Muscle layer of duodenum (tissue), 2 donors: ENCODE measurements at regions not wholly inside any gene's neighbourhood (a gene's known extent, or its start where the extent isn't known, plus 50 kb on each side); places are given as distances from the start of the nearest gene placed in this dataset.
A peak's percentile ranks its signal among the peaks of the same experiment; 100 is the strongest.

Experiments used
- H3K27ac ChIP-seq: one replicate; pipeline ENCODE4 v1.7.0; 2013; ENCODE audit warnings: mild to moderate bottlenecking, low read length
- H3K27me3 ChIP-seq: one replicate; pipeline ENCODE4 v1.7.0; 2013; ENCODE audit warnings: low read depth, mild to moderate bottlenecking, control low read depth, low read length
- H3K36me3 ChIP-seq, 2 donors: one replicate each; pipeline ENCODE4 v1.7.0; 2013; ENCODE audit warnings: low read length in 2 of 2, control low read depth in 1 of 2, mild to moderate bottlenecking in 1 of 2; ENCODE audit not compliant: insufficient read depth in 2 of 2, control insufficient read depth in 1 of 2
- H3K4me1 ChIP-seq, 2 donors: one replicate each; pipeline ENCODE4 v1.7.0; 2013; ENCODE audit warnings: low read length in 2 of 2, mild to moderate bottlenecking in 2 of 2, control low read depth in 1 of 2, moderate library complexity in 1 of 2; ENCODE audit not compliant: insufficient read depth in 2 of 2, control insufficient read depth in 1 of 2
- H3K4me3 ChIP-seq, 2 donors: one replicate each; pipeline ENCODE4 v1.7.0; 2013; ENCODE audit warnings: low read length in 2 of 2, low read depth in 1 of 2, mild to moderate bottlenecking in 1 of 2
- H3K9me3 ChIP-seq, 2 donors: one replicate each; pipeline ENCODE4 v1.7.0; 2013; ENCODE audit warnings: low read length in 2 of 2, control low read depth in 1 of 2, mild to moderate bottlenecking in 1 of 2; ENCODE audit not compliant: control insufficient read depth in 1 of 2
- donor health status: healthy.

DNA sequence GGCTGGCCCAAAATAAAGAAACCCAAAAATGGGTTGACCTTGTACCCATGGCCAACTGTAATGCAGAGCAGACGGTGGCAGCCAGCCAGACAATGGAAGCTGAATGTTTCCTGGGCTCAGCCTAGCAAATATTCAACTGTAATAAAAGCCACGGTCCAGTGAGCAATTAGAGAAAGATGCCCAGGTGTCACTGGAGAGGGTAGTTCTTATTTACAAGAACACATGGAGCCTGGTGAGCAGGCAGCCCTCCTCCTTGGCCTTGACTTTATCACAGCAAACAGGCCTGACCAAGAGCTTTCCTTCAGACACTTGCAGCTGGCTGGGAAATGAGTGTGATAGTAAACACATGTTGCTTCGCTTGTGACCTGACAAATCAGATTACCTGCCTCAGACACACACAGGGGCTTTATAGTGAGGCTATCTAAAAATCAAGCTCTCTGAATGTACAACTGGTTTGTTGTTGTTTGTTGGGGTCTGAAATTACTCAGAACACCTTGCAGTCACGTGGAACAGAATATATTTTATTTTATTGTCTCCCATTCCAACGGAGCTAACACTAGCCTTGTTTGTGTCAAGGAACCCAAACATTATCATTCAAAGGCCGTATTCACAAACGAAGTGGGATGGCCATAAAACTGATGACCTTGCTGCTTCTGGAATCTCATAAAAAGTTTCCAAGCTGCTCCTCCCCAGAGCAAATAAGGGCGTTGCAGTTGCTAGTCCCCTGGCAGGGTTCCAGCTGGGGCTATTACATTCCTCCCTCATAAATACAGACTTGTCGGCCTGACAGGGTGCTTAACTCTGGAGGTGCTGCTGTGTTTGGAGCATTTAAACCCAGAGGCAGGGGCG is 161.1 kb downstream of the BBOX1 start:
- Histone ChIP-seq H3K27ac (peak overlapping the region; percentile 68), H3K4me1 (peaks cover 10 to 16% of the 10 kb centered on the region in 2 donors), H3K4me3 (no peak overlapping the region)

DNA sequence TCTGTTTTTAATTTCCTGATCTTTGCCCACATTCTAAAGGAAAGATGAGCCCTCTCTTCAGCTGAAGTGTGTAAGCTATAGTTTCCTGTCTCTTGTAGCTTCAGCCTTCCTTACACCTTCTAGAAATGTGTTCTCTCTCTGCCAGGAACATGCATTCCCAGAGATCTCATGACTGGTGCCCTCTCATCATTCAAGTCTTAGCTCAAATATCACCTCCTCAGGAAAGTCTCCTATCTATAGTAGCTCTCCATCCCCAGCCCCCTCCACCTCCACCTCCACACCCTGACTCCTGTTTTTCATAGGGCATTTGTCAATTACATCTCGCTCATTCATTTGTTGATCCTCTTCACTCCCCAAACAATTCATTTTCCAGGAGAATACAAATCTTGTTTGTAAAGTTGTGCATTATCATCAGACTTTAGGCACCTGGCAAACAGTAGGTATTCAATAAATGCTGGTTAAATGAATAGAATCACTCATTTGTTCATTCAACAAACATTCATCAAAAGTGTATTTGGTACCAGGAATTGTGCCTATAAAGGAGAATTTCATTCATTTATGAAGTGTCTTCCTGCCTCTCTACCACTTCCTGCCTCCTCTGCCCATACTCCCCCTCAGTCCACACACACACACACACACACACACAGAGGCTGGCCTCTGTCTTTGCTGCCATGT is 160.3 kb downstream of the BBOX1 start:
- H3K4me3 ChIP-seq = no peak overlapping the region
- peaks cover 10 to 16% of the 10 kb centered on the region in 2 donors for H3K4me1 ChIP-seq
- no peaks in the 10 kb centered on the region for H3K36me3 ChIP-seq
- no peaks in the 10 kb centered on the region for H3K27me3 ChIP-seq
- no peaks in the 10 kb centered on the region for H3K9me3 ChIP-seq
- H3K27ac ChIP-seq = peak overlapping the region; percentile 68

More for the DNA sequence above, 161.1 kb downstream of the BBOX1 start:
- Histone ChIP-seq H3K9me3 (no peaks in the 10 kb centered on the region), H3K36me3 (no peaks in the 10 kb centered on the region), H3K27me3 (no peaks in the 10 kb centered on the region)

DNA sequence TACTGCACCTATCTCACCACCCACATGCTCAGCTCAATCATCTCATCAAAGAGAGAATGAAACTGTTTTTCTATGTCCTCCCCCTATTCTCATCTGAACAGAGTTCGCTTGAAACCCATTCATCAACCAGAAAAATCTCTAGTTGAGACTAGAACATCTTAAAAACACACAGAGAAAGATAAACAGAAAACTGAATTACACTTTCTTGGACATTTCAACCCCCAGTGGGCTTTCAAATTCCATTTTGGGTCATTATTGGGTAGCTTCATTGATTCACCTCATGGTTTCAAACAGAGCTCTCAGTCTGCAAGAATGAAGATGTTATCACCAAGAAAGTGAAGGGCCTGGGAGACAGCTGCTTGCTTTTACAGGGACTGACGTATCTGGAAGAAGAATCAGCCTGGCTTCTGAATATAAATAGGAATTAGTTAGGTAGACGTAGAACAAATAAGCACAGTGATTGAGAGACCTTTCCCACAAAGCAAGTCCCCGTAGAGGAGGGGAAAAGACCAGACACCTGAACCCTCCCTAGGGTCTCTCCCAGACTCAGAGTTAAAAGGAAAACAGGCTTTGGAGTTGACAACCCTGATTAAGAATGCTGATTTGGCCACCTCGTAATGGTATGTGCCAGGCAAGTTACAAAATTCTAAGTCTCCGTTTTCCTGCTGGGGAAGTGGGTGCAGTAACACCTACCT is 155.7 kb downstream of the BBOX1 start:
- peaks cover 0 to 4% of the 10 kb centered on the region in 2 donors for H3K4me1 ChIP-seq
- H3K36me3 ChIP-seq = no peaks in the 10 kb centered on the region
- no peak overlapping the region for H3K27ac ChIP-seq
- H3K27me3 ChIP-seq = no peaks in the 10 kb centered on the region
- no peaks in the 10 kb centered on the region for H3K9me3 ChIP-seq
- no peak overlapping the region for H3K4me3 ChIP-seq

DNA sequence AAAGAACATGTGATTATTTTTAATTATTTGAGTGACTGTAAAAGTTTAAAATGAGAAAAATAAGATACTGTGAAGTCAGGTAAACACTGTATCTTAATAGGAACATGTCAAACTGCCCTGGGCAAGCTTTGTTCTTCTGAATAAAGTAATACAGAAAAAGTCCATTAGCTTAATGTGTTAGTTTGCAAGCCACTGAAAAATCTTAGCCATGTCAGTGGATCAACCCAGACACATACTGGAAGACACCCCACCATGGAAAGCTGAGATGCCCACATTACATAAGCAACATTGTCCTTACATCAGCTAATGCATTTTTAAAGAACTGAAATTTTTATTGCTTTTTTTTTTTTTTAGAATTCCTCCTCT is 155.2 kb downstream of the BBOX1 start:
- H3K4me1 ChIP-seq = no peaks in the 10 kb centered on the region
- H3K4me3 ChIP-seq = no peak overlapping the region
- H3K27me3 ChIP-seq = no peaks in the 10 kb centered on the region
- H3K27ac ChIP-seq = no peak overlapping the region
- H3K36me3 ChIP-seq = no peaks in the 10 kb centered on the region
- H3K9me3 ChIP-seq = no peaks in the 10 kb centered on the region

DNA sequence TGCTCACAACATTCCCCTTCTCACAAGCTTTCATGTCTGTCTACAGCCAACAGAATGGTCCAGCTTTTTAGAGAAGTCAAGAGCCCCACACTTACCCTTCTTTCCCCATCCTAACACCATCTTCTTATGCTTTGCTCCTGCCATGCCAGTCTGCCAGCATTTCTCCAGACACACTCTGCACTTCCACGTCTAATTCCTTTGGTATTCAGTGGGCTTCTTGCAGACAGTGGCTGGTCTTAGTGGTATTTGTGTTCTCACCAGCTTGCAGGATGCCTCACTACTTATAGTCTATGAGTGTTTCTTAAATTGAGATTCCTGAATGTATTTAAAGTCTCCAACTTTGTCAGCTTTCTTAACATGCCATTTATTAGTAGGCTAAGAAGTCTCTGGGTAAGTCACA is 154.4 kb downstream of the BBOX1 start:
- H3K36me3 ChIP-seq = no peaks in the 10 kb centered on the region
- no peak overlapping the region for H3K4me3 ChIP-seq
- H3K4me1 ChIP-seq = no peaks in the 10 kb centered on the region
- no peaks in the 10 kb centered on the region for H3K9me3 ChIP-seq
- no peak overlapping the region for H3K27ac ChIP-seq
- no peaks in the 10 kb centered on the region for H3K27me3 ChIP-seq

DNA sequence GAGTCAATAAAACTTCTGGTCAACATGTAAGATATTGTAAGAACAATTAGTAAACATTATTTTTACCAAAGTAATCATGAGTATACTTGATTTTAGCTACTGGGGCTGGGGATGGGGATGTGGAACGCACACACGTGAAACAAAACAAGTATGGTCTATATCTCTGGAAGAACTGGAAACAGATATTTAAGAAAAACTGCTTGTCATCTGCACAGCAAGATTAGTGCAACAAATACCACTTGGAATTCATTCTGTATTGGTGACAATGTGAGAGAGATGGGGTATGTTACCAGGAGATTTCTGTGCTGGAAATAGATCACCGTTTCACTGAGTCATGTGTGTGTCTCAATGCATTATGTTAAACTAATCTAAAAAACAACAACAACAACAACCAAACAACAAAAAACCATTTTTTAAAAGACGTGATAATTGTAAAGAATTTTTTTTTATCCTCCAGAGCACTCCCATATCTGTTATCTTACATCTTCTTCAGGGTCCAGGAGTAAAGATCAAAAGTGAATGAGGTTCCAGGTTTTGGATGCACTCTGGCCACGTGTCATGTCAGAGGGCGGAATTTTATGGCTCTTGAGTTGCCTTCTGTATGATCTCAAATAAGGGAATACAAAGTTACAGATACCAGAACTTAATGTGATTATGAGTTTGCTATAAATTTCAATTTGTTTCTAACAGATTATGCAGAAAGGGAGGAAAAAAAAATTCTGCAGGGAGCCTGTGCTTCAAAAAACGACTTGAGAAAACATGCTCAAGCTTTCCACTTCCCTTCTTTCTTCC is 153.0 kb downstream of the BBOX1 start:
- Histone ChIP-seq H3K36me3 (no peaks in the 10 kb centered on the region), H3K27me3 (no peaks in the 10 kb centered on the region)

DNA sequence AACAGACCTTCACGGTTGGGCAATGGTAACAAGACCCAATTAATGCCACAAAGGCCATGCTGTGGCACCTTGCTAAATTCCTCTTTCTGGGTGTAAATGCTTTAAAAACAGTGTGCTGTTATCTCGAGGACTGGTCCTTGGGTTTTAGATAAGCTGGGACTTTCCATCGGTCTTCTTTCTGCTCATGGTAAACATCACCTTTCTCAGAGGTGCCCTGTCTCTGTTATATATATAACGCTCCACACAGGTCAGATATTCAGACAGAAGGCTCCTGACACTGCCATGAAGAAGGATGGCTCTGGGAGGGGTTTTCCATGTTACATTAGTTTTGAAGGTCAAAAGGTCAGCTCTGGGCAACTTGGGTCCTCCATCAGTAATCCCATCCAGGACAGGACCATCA is 151.6 kb downstream of the BBOX1 start:
- Histone ChIP-seq H3K4me1 (no peaks in the 10 kb centered on the region), H3K4me3 (no peak overlapping the region), H3K36me3 (no peaks in the 10 kb centered on the region), H3K9me3 (no peaks in the 10 kb centered on the region), H3K27me3 (no peaks in the 10 kb centered on the region), H3K27ac (no peak overlapping the region)

More for the DNA sequence above, 153.0 kb downstream of the BBOX1 start:
- no peak overlapping the region for H3K4me3 ChIP-seq
- no peak overlapping the region for H3K27ac ChIP-seq
- H3K4me1 ChIP-seq = no peaks in the 10 kb centered on the region
- H3K9me3 ChIP-seq = no peaks in the 10 kb centered on the region

DNA sequence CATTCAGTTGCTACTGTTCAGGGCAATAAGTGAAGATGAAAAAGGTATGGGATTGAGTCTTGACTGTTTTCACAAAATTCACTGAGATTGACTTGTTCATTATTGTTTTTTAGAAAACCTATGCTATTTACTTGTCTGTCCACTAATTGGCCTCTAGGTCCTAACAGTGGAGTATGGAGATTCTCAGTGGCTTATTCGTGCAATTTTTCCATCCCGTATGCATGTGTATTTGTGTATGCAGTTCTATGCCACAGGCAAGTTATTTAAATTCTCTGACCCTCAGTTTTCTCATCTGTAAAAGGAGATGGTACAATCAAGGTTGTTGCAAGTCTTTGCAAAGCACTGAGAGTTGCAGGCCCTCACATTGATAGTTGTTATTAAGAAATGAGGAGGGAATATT is 151.0 kb downstream of the BBOX1 start:
- Histone ChIP-seq H3K36me3 (no peaks in the 10 kb centered on the region), H3K9me3 (no peaks in the 10 kb centered on the region), H3K4me1 (no peaks in the 10 kb centered on the region), H3K27me3 (no peaks in the 10 kb centered on the region), H3K27ac (no peak overlapping the region), H3K4me3 (no peak overlapping the region)

DNA sequence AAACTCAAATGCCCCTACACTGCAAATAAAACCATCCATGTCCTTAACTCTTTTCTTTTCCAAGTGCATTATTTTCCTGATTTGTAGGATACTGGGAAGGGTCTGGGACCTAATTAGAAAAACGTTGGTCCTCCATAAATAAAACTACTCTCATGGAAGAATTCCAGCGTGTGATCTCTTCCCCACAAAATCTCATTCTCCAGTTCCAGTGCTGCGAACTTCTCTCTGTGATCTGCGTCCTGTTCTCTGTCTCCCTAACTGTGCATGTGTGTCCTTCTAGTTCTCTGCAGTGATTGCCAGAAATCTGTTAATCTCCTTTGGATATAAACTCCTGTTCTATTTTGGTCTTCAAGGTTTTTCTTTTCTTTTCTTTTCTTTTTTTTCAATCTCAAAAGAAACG is 148.1 kb downstream of the BBOX1 start:
- Histone ChIP-seq H3K4me3 (no peak overlapping the region), H3K36me3 (no peaks in the 10 kb centered on the region), H3K4me1 (peaks cover 0 to 5% of the 10 kb centered on the region in 2 donors), H3K27ac (no peak overlapping the region), H3K27me3 (no peaks in the 10 kb centered on the region), H3K9me3 (no peaks in the 10 kb centered on the region)

DNA sequence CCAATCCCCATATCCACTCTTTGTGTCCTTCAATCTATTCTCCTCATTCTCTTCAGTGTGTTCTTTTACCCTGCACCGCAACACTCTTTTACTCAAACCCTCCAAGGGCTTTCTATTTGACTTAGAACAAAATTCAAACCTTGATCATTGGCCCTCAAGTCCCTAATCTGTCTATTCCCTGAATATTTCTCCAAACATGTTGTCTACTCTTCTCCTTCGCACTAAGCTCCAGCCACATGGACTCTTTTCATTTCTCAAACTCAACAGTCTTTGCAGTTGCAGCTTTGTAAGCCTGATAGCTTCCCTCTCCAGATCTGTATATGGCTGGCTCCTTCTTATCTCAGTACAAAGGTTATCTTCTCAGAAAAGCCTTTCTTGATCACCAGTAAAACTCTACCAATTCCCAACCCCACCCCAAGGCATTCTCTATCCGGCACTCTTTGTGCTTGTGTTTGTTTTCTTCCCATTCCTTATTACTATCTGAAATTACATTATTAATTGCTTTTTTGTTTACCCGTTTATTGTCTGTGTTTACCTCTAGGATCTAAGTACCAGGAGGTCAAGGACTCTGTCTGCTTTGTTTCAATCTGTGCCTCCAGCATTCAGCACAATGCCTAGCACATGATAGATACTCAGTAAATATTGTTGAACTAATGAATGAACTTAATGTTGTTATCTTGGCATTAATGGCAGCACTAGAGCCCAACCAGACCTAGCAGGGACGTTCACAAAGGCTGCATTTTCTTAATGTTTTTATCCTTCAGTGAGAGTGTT is 147.4 kb downstream of the BBOX1 start:
- no peaks in the 10 kb centered on the region for H3K9me3 ChIP-seq
- H3K4me1 ChIP-seq = peaks cover 0 to 5% of the 10 kb centered on the region in 2 donors
- H3K36me3 ChIP-seq = no peaks in the 10 kb centered on the region
- H3K27ac ChIP-seq = peak overlapping the region; percentile 5
- H3K27me3 ChIP-seq = no peaks in the 10 kb centered on the region
- no peak overlapping the region for H3K4me3 ChIP-seq
